HCT116 (cell line): ENCODE measurements at regions not wholly inside any gene's neighbourhood (a gene's known extent, or its start where the extent isn't known, plus 50 kb on each side); places are given as distances from the start of the nearest gene placed in this dataset.

ENCODE experiments used
- ATAC-seq: fragments of 200-7000 bp; cut with Tn5 transposase; 2 replicates; pipeline ENCODE4 v1.9.1; 2020; ENCODE audit warnings: mild to moderate bottlenecking, moderate library complexity
- BruUV-seq: library from RNA; stranded (reverse); fragments of 400-500 nt; replicated peaks from 2 replicates; lab custom pipeline; 2021; lab: Mats Ljungman, UMichigan
- CTCF ChIA-PET: fragments of 300-600 bp; sonication (Branson Sonifier 250); formaldehyde crosslinking; loops from one replicate; lab custom pipeline; 2021; ENCODE audit warnings: antibody characterized with exemption; lab: Charles Lee
- POLR2A ChIA-PET: fragments of 300-600, 350-600 bp; sonication (Branson Sonifier 250); formaldehyde crosslinking; loops from one replicate; lab custom pipeline; 2021; ENCODE audit warnings: antibody characterized with exemption; lab: Charles Lee
- RAD21 ChIA-PET, 2 experiments: fragments of 300-600 bp; sonication (Branson Sonifier 250); formaldehyde crosslinking; loops; one replicate each; lab custom pipeline; 2023; ENCODE audit warnings: low total read pairs in 2 of 2; ENCODE audit not compliant: uncharacterized antibody in 2 of 2, unreplicated experiment in 2 of 2, low non-redundant PET in 1 of 2; lab: Charles Lee
- DNase-seq: peaks from one replicate; pipeline ENCODE4 v3.0.0-alpha.2; 2010; ENCODE audit warnings: low read depth, low spot score
- H2AFZ ChIP-seq: fragments of 200-600 bp; shearing (Covaris generic), sonication (generic); 2 replicates; pipeline ENCODE4 v1.6.1; 2017; ENCODE audit warnings: low read depth, mixed run types, mixed read lengths, antibody characterized with exemption, low read length; ENCODE audit not compliant: poor library complexity, severe bottlenecking
- H3K27ac ChIP-seq: 2 replicates; pipeline ENCODE4 v1.5.1; 2012; ENCODE audit warnings: low read depth, low read length
- H3K27me3 ChIP-seq: fragments of 200-600 bp; sonication (generic); 2 replicates; pipeline ENCODE4 v1.6.1; 2016; ENCODE audit warnings: mixed run types, low read length, mixed read lengths; ENCODE audit not compliant: insufficient read depth
- H3K36me3 ChIP-seq, 2 experiments: fragments of 200-500 bp in 1 of 2; fragments of 200-600 bp in 1 of 2; sonication (Bioruptor generic) in 1 of 2; sonication (generic) in 1 of 2; 2 replicates each; pipeline versions ENCODE4 v1.5.1 to v1.6.1; 2014 to 2016; ENCODE audit warnings: low read length in 2 of 2, inconsistent platforms in 1 of 2, mixed read lengths in 1 of 2, mixed run types in 1 of 2; ENCODE audit not compliant: insufficient read depth in 2 of 2, control insufficient read depth in 1 of 2
- H3K4me1 ChIP-seq, 2 experiments: fragments of 200-600 bp in 1 of 2; sonication (generic) in 1 of 2; 2 replicates each; pipeline versions ENCODE4 v1.5.1 to v1.6.1; 2012 to 2017; ENCODE audit warnings: low read length in 2 of 2, inconsistent platforms in 1 of 2, mild to moderate bottlenecking in 1 of 2, mixed read lengths in 1 of 2, mixed run types in 1 of 2, moderate library complexity in 1 of 2; ENCODE audit not compliant: insufficient read depth in 2 of 2, control insufficient read depth in 1 of 2
- H3K4me2 ChIP-seq: fragments of 200-600 bp; sonication (generic); 2 replicates; pipeline ENCODE4 v1.6.1; 2017; ENCODE audit warnings: mixed run types, low read length, mixed read lengths
- H3K4me3 ChIP-seq, 2 experiments: fragments of 200-600 bp in 1 of 2; sonication (generic) in 1 of 2; replicated peaks in 1 of 2; 2 replicates each; pipeline ENCODE4 v1.5.1; 2011 to 2016; ENCODE audit warnings: low read length in 2 of 2, control low read depth in 1 of 2, low read depth in 1 of 2, mild to moderate bottlenecking in 1 of 2, mixed read lengths in 1 of 2, mixed run types in 1 of 2
- H3K79me2 ChIP-seq: fragments of 200-600 bp; sonication (generic); 2 replicates; pipeline ENCODE4 v1.6.1; 2017; ENCODE audit warnings: mild to moderate bottlenecking, mixed run types, low read length, moderate library complexity, mixed read lengths; ENCODE audit not compliant: insufficient read depth
- H3K9ac ChIP-seq: fragments of 200-600 bp; sonication (generic); 2 replicates; pipeline ENCODE4 v1.6.1; 2016; ENCODE audit warnings: low read length, mixed read lengths
- H3K9me2 ChIP-seq: fragments of 200-600 bp; sonication (generic), shearing (Covaris generic); 2 replicates; pipeline ENCODE4 v1.6.1; 2017; ENCODE audit warnings: mixed run types, mild to moderate bottlenecking, moderate library complexity; ENCODE audit not compliant: insufficient read depth
- H3K9me3 ChIP-seq, 2 experiments: fragments of 200-500 bp in 1 of 2; fragments of 200-600 bp in 1 of 2; sonication (Bioruptor generic) in 1 of 2; sonication (generic) in 1 of 2; 2 replicates each; pipeline ENCODE4 v1.6.1; 2014 to 2017; ENCODE audit warnings: low read length in 2 of 2, mixed read lengths in 2 of 2, inconsistent platforms in 1 of 2, low read depth in 1 of 2, mild to moderate bottlenecking in 1 of 2, mixed run types in 1 of 2, moderate library complexity in 1 of 2; ENCODE audit not compliant: control insufficient read depth in 1 of 2, insufficient read depth in 1 of 2
- H4K20me1 ChIP-seq: fragments of 200-600 bp; sonication (generic), shearing (Covaris generic); 2 replicates; pipeline ENCODE4 v1.6.1; 2017; ENCODE audit warnings: mixed run types, mild to moderate bottlenecking, moderate library complexity; ENCODE audit not compliant: insufficient read depth
- CBX3 ChIP-seq: IDR thresholded peaks from 2 replicates; pipeline ENCODE4 v1.6.1; 2012; ENCODE audit warnings: low read depth
- CEBPB ChIP-seq: IDR thresholded peaks from 2 replicates; pipeline ENCODE4 v1.6.1; 2012; ENCODE audit warnings: low read depth
- EGR1 ChIP-seq: IDR thresholded peaks from 2 replicates; pipeline ENCODE4 v1.6.1; 2012; ENCODE audit warnings: low read depth
- EZH2 ChIP-seq: fragments of 200-600 bp; sonication (generic); IDR thresholded peaks from 2 replicates; pipeline ENCODE4 v1.6.1; 2017; ENCODE audit warnings: antibody characterized with exemption, mixed run types
- FOSL1 ChIP-seq: IDR thresholded peaks from 2 replicates; pipeline ENCODE4 v1.6.1; 2012; ENCODE audit warnings: low read depth
- JUND ChIP-seq: IDR thresholded peaks from 2 replicates; pipeline ENCODE4 v1.6.1; 2012
- POLR2A ChIP-seq: IDR thresholded peaks from 2 replicates; pipeline ENCODE4 v1.7.0; 2011; ENCODE audit warnings: borderline replicate concordance; ENCODE audit not compliant: insufficient read depth, insufficient read length; ENCODE audit errors: extremely low read depth
- POLR2AphosphoS5 ChIP-seq: IDR thresholded peaks from 2 replicates; pipeline ENCODE4 v1.6.1; 2011; ENCODE audit warnings: mild to moderate bottlenecking, low read depth, low read length, moderate library complexity
- RAD21 ChIP-seq: IDR thresholded peaks from 2 replicates; pipeline ENCODE4 v1.6.1; 2012; ENCODE audit warnings: low read depth, mild to moderate bottlenecking
- SIN3A ChIP-seq: IDR thresholded peaks from 2 replicates; pipeline ENCODE4 v1.6.1; 2012; ENCODE audit warnings: low read depth
- SRF ChIP-seq: IDR thresholded peaks from 2 replicates; pipeline ENCODE4 v1.6.1; 2012; ENCODE audit warnings: low read depth
- ZFX ChIP-seq: fragments of 450-650 bp; IDR thresholded peaks from 2 replicates; pipeline ENCODE4 v1.6.1; 2017
- intact Hi-C: fragments of 100-400 bp; cut with micrococcal nuclease; formaldehyde crosslinking; loops from 2 replicates; pipeline ENCODE4 v1.10.0; 2022
- TF ChIP-seq, protein P1 (sequence below): IDR thresholded peaks from 2 replicates; pipeline ENCODE4 v1.6.1; 2012
- TF ChIP-seq, protein P2 (sequence below): IDR thresholded peaks from 2 replicates; pipeline ENCODE4 v1.6.1; 2012

DNA sequence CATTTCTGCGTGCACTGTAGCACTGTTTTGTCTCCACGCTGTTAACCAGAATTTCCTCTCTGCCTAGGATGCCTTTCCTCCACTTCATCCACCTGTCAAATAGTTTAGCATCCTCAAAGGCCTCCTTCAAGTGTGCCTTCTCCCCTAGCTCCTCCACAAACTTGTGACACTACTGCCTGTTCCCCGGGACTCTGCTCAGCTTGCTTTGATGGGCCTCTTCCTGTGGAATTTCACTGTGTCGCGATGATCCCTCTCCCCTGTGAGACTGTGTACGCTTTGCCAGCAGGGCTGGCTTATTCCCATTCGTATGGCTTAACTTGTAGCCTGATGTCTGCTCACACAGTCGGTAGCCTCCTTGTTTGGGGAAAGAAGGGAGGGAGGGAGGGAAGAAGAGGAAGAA is 426.8 kb downstream of the VRK1 start:
- no peak overlapping the region for H3K4me2 ChIP-seq
- no peaks in the 10 kb centered on the region for H3K9me3 ChIP-seq
- no peaks in the 10 kb centered on the region for H4K20me1 ChIP-seq
- no peak for TF ChIP-seq EGR1
- TF ChIP-seq JUND, result no peak
- TF ChIP-seq, protein P1, sequence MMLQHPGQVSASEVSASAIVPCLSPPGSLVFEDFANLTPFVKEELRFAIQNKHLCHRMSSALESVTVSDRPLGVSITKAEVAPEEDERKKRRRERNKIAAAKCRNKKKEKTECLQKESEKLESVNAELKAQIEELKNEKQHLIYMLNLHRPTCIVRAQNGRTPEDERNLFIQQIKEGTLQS, result no peak
- no peak for TF ChIP-seq RAD21
- TF ChIP-seq, protein P2, sequence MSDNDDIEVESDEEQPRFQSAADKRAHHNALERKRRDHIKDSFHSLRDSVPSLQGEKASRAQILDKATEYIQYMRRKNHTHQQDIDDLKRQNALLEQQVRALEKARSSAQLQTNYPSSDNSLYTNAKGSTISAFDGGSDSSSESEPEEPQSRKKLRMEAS, result no peak
- TF ChIP-seq EZH2, result no peak
- no peak for TF ChIP-seq POLR2A
- TF ChIP-seq, all 23 proteins: peak for 0
- BruUV-seq, result no TSS peak
- ChIA-PET RAD21 (no interaction called here), CTCF (no interaction called here), POLR2A (no interaction called here)
- no peak for ATAC-seq
- H3K27ac ChIP-seq, result no peak overlapping the region
- no peaks in the 10 kb centered on the region for H3K27me3 ChIP-seq
- H3K9ac ChIP-seq, result no peak overlapping the region
- no peaks in the 10 kb centered on the region for H3K79me2 ChIP-seq
- no peaks in the 10 kb centered on the region for H3K36me3 ChIP-seq
- H3K4me3 ChIP-seq, result no peak overlapping the region
- no peak for DNase-seq
- intact Hi-C loops, result no loop called here
- H3K4me1 ChIP-seq, result no peaks in the 10 kb centered on the region
- H3K9me2 ChIP-seq, result no peaks in the 10 kb centered on the region
- no peak overlapping the region for H2AFZ ChIP-seq

DNA sequence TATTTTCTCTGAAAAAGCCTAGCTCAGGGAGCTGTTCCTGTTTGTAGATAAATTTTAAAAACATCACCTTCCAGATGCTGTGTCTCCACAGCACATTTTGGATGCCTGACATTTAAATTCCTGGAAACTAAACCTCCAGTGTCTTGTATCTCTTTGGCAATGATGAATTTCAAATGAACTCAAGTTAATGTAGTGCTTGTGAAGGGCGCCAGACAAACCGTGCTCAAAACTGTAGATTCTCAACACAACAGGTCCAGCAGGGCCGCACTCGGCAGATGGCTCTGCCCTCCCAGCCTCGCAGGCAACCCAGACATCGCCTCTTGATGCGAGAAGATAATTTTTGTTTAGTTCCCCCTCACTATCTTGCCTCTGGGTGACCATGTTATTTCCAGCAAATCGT is 432.9 kb downstream of the VRK1 start:
- TF ChIP-seq CBX3 (no peak), SRF (no peak), CEBPB (no peak), POLR2A (no peak), POLR2AphosphoS5 (no peak), ZFX (no peak), SIN3A (no peak), FOSL1 (no peak)
- TF ChIP-seq, protein P1, result no peak
- TF ChIP-seq, protein P2, result no peak
- no peak overlapping the region for H3K27ac ChIP-seq
- CTCF ChIA-PET, result no interaction called here
- H3K9me2 ChIP-seq, result no peaks in the 10 kb centered on the region
- RAD21 ChIA-PET, result no interaction called here
- no peak for ATAC-seq
- no peaks in the 10 kb centered on the region for H4K20me1 ChIP-seq
- H3K4me1 ChIP-seq, result no peaks in the 10 kb centered on the region
- H3K9ac ChIP-seq, result no peak overlapping the region
- H3K79me2 ChIP-seq, result no peaks in the 10 kb centered on the region
- no peak overlapping the region for H3K4me2 ChIP-seq
- H2AFZ ChIP-seq, result no peak overlapping the region
- intact Hi-C loops, result no loop called here
- no peak for DNase-seq
- H3K4me3 ChIP-seq, result no peak overlapping the region
- BruUV-seq, result no TSS peak
- H3K27me3 ChIP-seq, result no peaks in the 10 kb centered on the region
- POLR2A ChIA-PET, result no interaction called here
- no peaks in the 10 kb centered on the region for H3K36me3 ChIP-seq
- H3K9me3 ChIP-seq, result no peaks in the 10 kb centered on the region
